DND-41 (cell line): ENCODE measurements at regions not wholly inside any gene's neighbourhood (a gene's known extent, or its start where the extent isn't known, plus 50 kb on each side); places are given as distances from the start of the nearest gene placed in this dataset.
A peak's percentile ranks its signal among the peaks of the same experiment; 100 is the strongest.

Experiments used
- ATAC-seq: fragments of 200-7000 bp; cut with Tn5 transposase; 3 replicates; pipeline ENCODE4 v1.9.1; 2021; ENCODE audit warnings: low read depth; ENCODE audit not compliant: insufficient read depth
- DNase-seq: peaks from one replicate; pipeline ENCODE4 v3.0.0-alpha.2; 2020
- H2AFZ ChIP-seq: 2 replicates; pipeline ENCODE4 v1.6.0; 2012; ENCODE audit warnings: low read depth, low read length
- H3K27ac ChIP-seq: 2 replicates; pipeline ENCODE4 v1.5.1; 2012; ENCODE audit warnings: low read length, inconsistent platforms
- H3K27me3 ChIP-seq: fragments of 200-600 bp; sonication (generic); 2 replicates; pipeline ENCODE4 v1.6.0; 2012; ENCODE audit warnings: low read length, mild to moderate bottlenecking, inconsistent platforms; ENCODE audit not compliant: insufficient read depth, poor library complexity
- H3K36me3 ChIP-seq: 2 replicates; pipeline ENCODE4 v1.5.1; 2012; ENCODE audit warnings: low read length, inconsistent platforms; ENCODE audit not compliant: insufficient read depth
- H3K4me1 ChIP-seq: 2 replicates; pipeline ENCODE4 v1.5.1; 2012; ENCODE audit warnings: mild to moderate bottlenecking, low read length; ENCODE audit not compliant: insufficient read depth
- H3K4me2 ChIP-seq: 2 replicates; pipeline ENCODE4 v1.6.0; 2012; ENCODE audit warnings: mild to moderate bottlenecking, moderate library complexity, low read length, inconsistent platforms; ENCODE audit not compliant: insufficient read depth
- H3K4me3 ChIP-seq, 2 experiments: fragments of 200-600 bp in 1 of 2; shearing (Covaris generic) in 1 of 2; 2 replicates each; pipeline ENCODE4 v1.5.1; 2012 to 2016; ENCODE audit warnings: inconsistent platforms in 2 of 2, low read length in 2 of 2, mild to moderate bottlenecking in 2 of 2, low read depth in 1 of 2, moderate library complexity in 1 of 2
- H3K79me2 ChIP-seq: 2 replicates; pipeline ENCODE4 v1.6.0; 2012; ENCODE audit warnings: low read length, inconsistent platforms; ENCODE audit not compliant: insufficient read depth
- H3K9ac ChIP-seq: 2 replicates; pipeline ENCODE4 v1.6.0; 2012; ENCODE audit warnings: low read depth, mild to moderate bottlenecking, inconsistent platforms, low read length, moderate library complexity
- H3K9me3 ChIP-seq: 2 replicates; pipeline ENCODE4 v1.5.1; 2012; ENCODE audit warnings: low read length, moderate library complexity, mild to moderate bottlenecking, inconsistent platforms; ENCODE audit not compliant: insufficient read depth, severe bottlenecking
- H4K20me1 ChIP-seq: 2 replicates; pipeline ENCODE4 v1.6.0; 2012; ENCODE audit warnings: low read length; ENCODE audit not compliant: insufficient read depth
- CTCF ChIP-seq: IDR thresholded peaks from 2 replicates; pipeline ENCODE4 v1.5.1; 2012; ENCODE audit warnings: borderline replicate concordance, low read length, moderate library complexity, mild to moderate bottlenecking; ENCODE audit not compliant: poor library complexity, severe bottlenecking; ENCODE audit errors: extremely low read depth
- EZH2 ChIP-seq: IDR thresholded peaks from 3 replicates; pipeline ENCODE4 v1.6.1; 2012; ENCODE audit warnings: borderline replicate concordance, low read depth, mild to moderate bottlenecking, moderate library complexity, low read length, inconsistent platforms; ENCODE audit not compliant: severe bottlenecking

GRCh38 chr16:6722786-6723185 lies 609.9 kb upstream of the RBFOX1 start:
- no peaks in the 10 kb centered on the region for H3K79me2 ChIP-seq
- no peaks in the 10 kb centered on the region for H3K36me3 ChIP-seq
- H2AFZ ChIP-seq, result no peak overlapping the region
- DNase-seq (no peak), ATAC-seq (no peak)
- H3K4me3 ChIP-seq, result no peak overlapping the region
- H3K27me3 ChIP-seq, result no peaks in the 10 kb centered on the region
- H3K4me2 ChIP-seq, result no peak overlapping the region
- no peak overlapping the region for H3K27ac ChIP-seq
- TF ChIP-seq EZH2 (no peak), CTCF (no peak)
- no peaks in the 10 kb centered on the region for H3K9me3 ChIP-seq
- no peaks in the 10 kb centered on the region for H3K4me1 ChIP-seq
- no peaks in the 10 kb centered on the region for H4K20me1 ChIP-seq
- H3K9ac ChIP-seq, result no peak overlapping the region

- peak; percentile 8 for TF ChIP-seq CTCF
- TF ChIP-seq EZH2, result no peak
- DNase-seq (no peak), ATAC-seq (no peak)
- Histone ChIP-seq H3K79me2 (no peaks in the 10 kb centered on the region), H3K27ac (no peak overlapping the region), H4K20me1 (no peaks in the 10 kb centered on the region), H3K4me1 (no peaks in the 10 kb centered on the region), H2AFZ (no peak overlapping the region), H3K9ac (no peak overlapping the region), H3K9me3 (no peaks in the 10 kb centered on the region), H3K4me2 (no peak overlapping the region), H3K36me3 (no peaks in the 10 kb centered on the region), H3K27me3 (no peaks in the 10 kb centered on the region), H3K4me3 (no peak overlapping the region)
These were observed 618.1 kb upstream of the RBFOX1 start for GRCh38 chr16:6714510-6714909.

- no peaks in the 10 kb centered on the region for H3K79me2 ChIP-seq
- DNase-seq, result no peak
- no peaks in the 10 kb centered on the region for H3K36me3 ChIP-seq
- no peak overlapping the region for H3K27ac ChIP-seq
- H3K4me1 ChIP-seq, result no peaks in the 10 kb centered on the region
- no peak for ATAC-seq
- no peaks in the 10 kb centered on the region for H4K20me1 ChIP-seq
- no peak overlapping the region for H3K4me3 ChIP-seq
- no peak overlapping the region for H2AFZ ChIP-seq
- TF ChIP-seq EZH2, result no peak
- TF ChIP-seq CTCF, result no peak
- no peak overlapping the region for H3K4me2 ChIP-seq
- H3K27me3 ChIP-seq, result no peaks in the 10 kb centered on the region
- H3K9me3 ChIP-seq, result no peaks in the 10 kb centered on the region
- H3K9ac ChIP-seq, result no peak overlapping the region
These were observed 622.9 kb upstream of the RBFOX1 start for GRCh38 chr16:6709736-6710135.
